Amniotic epithelial cell (primary cell): ENCODE measurements at regions not wholly inside any gene's neighbourhood (a gene's known extent, or its start where the extent isn't known, plus 50 kb on each side); places are given as distances from the start of the nearest gene placed in this dataset.

Experiments used
- DNase-seq: peaks from one replicate; pipeline ENCODE4 v3.0.0-alpha.2; 2010; ENCODE audit warnings: low read depth

DNA sequence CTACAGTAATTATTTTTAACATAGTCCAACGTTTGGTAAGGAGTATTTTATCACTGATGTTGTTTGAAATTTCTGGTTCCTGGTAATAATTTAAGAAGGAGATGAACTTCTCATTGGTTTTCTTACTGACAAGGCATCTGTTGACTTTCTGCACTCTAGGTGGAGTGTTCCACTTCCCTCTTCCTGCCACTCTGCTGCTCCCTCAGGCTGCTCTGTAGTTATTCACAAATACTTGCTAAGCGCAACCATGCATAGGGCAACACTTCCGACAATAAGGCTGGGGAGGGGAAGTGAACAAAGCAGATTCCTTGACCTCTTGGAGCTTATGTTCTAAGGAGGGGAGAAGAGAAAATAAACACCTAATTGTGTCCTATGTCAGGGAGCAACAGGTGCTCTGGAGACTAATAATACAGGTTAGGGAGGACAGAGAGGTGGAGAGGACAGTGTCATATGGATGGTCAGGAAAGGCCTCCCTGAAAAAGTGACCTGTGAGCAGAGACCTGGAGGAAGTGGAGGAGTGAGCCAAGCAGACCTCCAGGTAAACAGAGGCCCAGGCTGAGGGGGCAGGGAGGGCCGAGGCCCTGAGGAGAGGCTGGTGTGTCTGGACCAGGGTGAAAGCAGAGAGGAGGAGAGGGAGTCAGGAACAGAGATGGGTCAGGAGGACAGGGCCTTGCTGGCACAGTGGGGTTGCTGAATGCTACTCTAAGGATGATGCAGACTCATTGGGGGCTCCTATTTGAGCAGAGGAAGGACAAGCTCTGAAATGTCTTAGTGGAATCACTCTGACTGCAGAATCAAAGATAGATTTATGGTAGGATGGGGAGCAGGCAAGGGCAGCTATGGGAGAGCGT, 134.8 kb upstream of the SLC24A3 start:
- no peak for DNase-seq

DNA sequence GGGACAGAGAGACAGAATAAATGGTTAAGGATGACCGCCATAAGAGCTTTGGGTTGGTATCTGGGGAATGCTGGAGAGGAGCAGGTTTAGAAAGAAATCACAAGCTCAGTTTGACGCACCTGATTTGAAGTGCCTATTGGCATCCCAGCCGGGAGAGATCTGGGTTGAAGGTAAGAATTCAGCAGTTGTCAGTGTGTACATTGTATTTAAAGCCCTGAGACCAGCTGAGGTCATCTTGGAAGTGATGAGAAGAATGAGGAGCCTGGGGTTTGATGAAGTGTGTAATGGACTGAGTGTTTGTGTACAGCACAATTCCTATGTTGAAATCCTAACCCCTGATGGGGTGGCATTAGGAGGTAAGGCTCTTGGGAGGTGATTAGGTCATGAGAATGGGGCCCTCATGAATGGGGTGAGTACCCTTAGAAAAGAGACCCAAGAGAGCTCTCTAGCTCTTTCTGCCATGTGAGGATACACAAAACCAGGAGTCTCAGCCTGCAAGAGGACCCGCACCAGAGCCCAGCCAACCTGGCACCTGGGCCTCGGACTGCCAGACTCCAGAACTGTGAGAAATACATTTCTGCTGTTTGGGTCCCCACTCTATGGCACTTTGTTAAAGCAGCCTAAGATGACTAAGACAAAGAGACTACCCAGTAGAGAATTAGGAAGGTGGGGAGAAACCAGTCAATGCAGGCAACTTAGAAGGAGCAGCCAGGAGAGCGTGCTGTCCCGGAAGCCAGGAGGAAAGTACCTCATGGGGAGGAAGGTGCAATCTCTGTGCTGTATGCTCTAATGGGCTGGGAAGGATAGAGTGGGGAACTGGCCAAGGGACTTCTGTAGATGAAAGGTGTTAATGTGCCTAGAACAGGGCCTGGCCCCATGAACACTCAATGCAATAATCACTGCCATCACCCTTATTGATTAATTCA, 133.7 kb upstream of the SLC24A3 start:
- no peak for DNase-seq

GRCh38 chr20:19079536-19080299, 132.7 kb upstream of the SLC24A3 start:
- no peak for DNase-seq

DNA sequence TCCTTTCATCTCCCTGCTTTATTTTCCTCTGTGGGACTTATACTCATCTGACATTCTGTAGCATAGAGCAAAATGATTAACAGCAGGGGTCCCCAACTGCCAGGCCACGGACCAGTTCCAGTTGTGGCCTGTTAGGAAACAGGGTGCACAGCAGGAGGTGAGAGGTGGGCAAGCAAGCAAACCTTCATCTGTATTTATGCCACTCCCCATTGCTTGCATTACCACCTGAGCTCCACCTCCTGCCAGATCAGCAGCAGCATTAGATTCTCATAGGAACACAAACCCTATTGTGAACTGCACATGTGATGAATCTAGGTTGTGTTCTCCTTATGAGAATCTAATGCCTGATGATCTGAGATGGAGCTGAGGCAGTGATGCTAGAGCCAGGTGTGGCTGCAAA, 130.5 kb upstream of the SLC24A3 start:
- DNase-seq, result no peak

GRCh38 chr20:19083136-19083621, 129.3 kb upstream of the SLC24A3 start:
- DNase-seq, result no peak

- DNase-seq, result no peak
Measured at GRCh38 chr20:19090332-19090731, 122.1 kb upstream of the SLC24A3 start.

DNA sequence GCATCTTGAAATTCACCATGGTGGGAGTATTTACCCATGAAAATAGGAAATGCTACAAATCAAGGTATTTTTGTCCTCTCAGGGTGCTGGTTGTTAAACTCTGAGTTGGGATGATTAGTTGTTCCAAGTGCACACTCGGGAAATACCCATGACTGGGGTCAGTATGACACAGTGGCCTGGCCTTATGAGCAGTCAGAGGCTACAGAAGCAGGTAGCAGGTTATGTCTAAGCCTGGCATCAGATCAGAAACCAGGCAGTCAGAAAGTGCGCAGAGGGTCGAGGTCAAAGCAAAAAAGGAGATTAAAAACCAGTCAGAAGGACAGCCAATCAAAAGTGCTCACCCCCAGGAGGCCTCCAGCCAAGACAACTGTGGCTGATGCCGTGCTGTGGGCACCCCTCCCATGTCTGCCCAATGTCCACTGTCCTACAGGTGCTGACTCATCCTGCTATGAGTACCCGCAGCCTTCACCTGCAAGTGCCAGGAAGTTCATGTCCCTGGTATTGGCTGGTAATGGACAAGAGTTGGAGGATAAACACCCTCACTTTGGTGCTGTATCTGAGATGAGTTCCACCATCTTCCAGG, 117.4 kb upstream of the SLC24A3 start:
- DNase-seq, result no peak

DNA sequence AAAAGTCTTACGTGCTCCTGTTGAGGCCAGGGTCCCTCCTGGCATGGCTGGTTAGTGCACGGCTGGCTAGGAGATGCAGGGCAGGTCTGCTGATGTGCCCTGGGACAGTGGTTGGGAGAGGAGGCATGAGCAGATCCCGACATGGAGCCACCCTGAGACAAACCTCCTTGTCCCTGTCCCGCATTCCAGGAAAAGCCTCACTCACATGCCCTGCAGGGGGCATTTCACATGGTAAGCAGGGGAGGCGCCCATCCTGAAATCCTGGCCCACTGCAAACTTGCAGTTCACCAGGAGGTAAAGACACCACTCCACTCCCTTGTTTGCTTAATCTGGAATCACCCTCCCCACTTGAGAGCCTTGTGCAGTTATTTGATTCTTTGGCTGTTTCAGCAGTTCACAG, 116.7 kb upstream of the SLC24A3 start:
- DNase-seq, result no peak

GRCh38 chr20:19096843-19097242, 115.6 kb upstream of the SLC24A3 start:
- no peak for DNase-seq

- DNase-seq, result no peak
Measured at GRCh38 chr20:19098117-19098516, 114.3 kb upstream of the SLC24A3 start.

- DNase-seq, result no peak
Measured at GRCh38 chr20:19098806-19099578, 113.5 kb upstream of the SLC24A3 start.

GRCh38 chr20:19099596-19100545, 112.6 kb upstream of the SLC24A3 start:
- no peak for DNase-seq

- no peak for DNase-seq
Measured at GRCh38 chr20:19100975-19101374, 111.5 kb upstream of the SLC24A3 start.

DNA sequence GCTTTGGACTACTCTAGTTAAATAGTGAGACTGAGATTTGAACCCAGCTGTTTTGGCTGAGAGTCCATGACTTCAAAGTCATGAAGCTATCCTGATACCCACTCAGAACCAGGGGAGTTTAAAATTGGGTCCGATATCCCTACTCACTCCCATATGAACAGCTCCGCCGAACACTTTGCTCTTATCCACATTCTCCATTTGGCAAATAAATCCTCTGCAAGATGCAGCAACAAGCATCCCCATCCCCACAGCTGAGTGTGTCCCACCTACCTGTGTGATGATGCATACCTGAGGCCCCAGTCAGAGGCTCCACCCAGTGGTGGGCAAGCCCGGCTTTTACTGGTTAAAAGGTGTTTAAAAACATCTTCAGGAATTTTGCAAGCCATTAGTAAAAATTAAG, 108.3 kb upstream of the SLC24A3 start:
- no peak for DNase-seq

- DNase-seq, result no peak
Measured at GRCh38 chr20:19108155-19108554, 104.3 kb upstream of the SLC24A3 start.

DNA sequence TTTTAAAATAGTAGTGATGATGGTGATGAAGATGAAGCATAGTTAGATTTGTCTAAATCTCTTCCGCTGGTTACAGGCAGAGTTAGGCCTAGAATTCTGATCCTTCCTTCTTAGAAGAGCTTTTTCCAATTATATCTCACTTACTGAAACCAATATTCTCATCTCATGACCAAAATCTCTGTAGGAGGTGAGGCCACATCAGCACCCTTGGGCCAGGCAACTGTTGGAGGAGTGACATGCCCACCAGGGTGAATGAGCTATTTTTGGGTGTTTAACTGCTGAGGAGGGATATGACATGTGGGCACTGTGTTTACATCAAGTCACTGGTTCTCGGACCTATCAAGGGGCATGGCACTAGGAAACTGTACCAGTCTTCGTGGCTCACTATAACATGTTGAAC, 102.2 kb upstream of the SLC24A3 start:
- no peak for DNase-seq

DNA sequence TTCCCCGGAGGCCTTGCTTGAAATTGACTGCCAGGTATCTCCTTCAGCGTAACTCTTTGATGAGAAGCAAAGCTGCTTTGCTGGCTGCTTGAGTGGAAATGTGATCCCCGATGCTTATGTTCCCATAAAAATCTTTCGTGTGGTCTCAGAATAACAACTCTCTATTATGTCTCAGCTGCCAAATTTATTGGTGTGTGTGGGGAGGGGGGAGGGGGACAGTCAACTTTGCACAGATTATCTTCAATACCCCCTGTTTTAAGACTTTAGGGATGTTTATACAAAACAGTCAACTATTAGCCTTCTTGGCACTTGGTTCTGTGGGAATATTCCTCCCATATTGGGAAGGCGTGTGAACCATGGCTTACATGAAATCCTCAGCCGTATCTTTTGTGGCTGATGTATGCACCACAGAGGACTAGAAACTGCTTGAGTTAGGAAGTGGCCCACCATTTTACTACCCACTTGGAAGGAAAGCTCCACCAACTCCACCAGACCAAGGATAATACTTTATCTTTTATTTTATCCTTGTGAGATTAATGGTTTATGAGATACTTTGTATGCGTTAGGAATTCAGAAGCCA, 101.5 kb upstream of the SLC24A3 start:
- no peak for DNase-seq

- DNase-seq, result no peak
Measured at GRCh38 chr20:19112828-19113227, 99.6 kb upstream of the SLC24A3 start.

DNA sequence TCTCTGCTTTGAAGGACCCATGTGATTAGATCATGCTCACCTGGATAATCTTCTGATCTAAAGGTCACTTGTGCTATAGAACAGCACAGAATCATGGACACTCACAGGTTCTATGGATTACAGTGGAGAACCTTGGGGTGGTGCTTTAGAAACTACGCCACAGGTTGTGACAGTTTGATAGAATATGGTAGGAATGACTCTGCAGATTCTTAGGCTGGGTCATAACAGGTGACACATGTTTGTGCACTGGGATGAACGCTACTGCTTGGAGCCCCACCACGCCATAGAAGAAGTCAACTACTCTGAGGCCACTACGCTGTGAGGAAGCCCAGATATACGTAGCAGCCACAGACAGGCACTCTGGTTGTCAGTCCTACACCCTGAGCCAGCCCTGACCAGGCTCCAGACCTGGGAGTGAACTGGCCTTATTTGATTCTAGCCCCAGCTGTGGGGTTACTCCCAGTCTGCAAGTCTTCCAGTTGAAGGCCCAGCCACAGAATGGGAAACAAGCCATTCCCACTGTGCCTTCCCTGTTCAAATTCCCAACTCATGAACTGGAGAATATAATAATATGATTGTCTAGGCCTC, 99.0 kb upstream of the SLC24A3 start:
- DNase-seq, result no peak
